ENCODE measurements at regions not wholly inside any gene's neighbourhood (a gene's known extent, or its start where the extent isn't known, plus 50 kb on each side); places are given as distances from the start of the nearest gene placed in this dataset.
A peak's percentile ranks its signal among the peaks of the same experiment; 100 is the strongest.

DNA sequence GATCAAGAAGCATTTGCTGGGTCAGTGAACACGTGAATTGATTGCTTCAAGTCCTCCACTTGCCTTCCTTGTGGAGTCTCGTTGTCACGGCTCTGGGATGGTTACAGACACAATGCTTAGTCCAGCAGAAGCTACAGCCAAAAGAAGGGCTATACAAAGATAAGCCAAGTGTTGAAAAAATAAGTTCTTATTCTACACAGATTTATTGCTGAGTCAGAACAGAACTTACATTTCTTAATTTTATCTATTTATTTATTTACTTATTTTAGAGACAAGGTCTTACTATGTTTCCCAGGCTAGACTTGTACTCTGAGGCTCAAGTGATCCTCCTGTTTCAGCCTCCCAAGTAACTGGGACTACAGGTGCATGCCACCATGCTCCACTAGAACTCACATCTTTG, 199.0 kb downstream of the MYLK4 start:
- no peak overlapping the region for H3K4me3 ChIP-seq
- intact Hi-C loops (cut with DNase I; ENCODE audit: low total_unique reads), result no loop called here
- DNase-seq, result no peak
- H3K4me1 ChIP-seq, result peaks cover 0 to 14% (median 0%) of the 10 kb centered on the region in 6 donors
- WGBS, 5 donors, result 68 to 90% (median 86%) methylated on average over 3 of the region's 3 CpGs
- H3K27ac ChIP-seq, result no peak overlapping the region
- no peaks in the 10 kb centered on the region for H3K36me3 ChIP-seq
- H3K9me3 ChIP-seq, result no peaks in the 10 kb centered on the region
- no peak for TF ChIP-seq POLR2AphosphoS5 (IDR thresholded peaks at IDR 0.05)
- no peak for TF ChIP-seq CTCF (IDR thresholded peaks at IDR 0.05 in 8 of 11, conservative IDR thresholded peaks at IDR 0.05 in 3 of 11)
- TF ChIP-seq POLR2A (IDR thresholded peaks at IDR 0.05), result no peak
- H3K27me3 ChIP-seq (replicated peaks in 1 of 7), result peaks cover 0 to 9% (median 0%) of the 10 kb centered on the region in 7 donors

DNA sequence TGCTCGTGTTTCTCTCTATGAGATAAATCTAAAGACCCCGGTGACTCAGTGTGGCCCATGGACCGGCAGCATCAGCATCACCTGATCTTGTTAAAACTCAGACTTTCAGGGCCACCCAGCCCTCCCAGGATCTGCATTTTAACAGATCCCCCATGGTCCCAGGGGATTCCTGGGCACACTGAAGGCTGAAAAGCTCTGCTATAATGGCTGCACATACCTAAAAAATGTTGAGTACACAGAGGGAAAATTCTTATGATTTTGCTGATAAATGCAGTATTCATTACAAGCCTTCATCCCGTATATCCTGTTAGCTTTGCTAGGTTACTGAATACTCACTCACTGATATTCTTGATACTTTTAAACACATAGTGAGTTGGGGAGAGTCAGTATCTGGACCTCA, 200.5 kb downstream of the MYLK4 start:
- no peak for TF ChIP-seq CTCF (IDR thresholded peaks at IDR 0.05 in 8 of 11, conservative IDR thresholded peaks at IDR 0.05 in 3 of 11)
- TF ChIP-seq POLR2AphosphoS5 (IDR thresholded peaks at IDR 0.05), result no peak
- TF ChIP-seq POLR2A (IDR thresholded peaks at IDR 0.05), result no peak
- Histone ChIP-seq H3K27ac (no peak overlapping the region), H3K4me3 (no peak overlapping the region), H3K9me3 (no peaks in the 10 kb centered on the region), H3K27me3 (replicated peaks in 1 of 7) (peaks cover 0 to 9% (median 0%) of the 10 kb centered on the region in 7 donors), H3K36me3 (no peaks in the 10 kb centered on the region), H3K4me1 (peaks cover 0 to 14% (median 0%) of the 10 kb centered on the region in 6 donors)
- no peak for DNase-seq
- intact Hi-C loops (cut with DNase I; ENCODE audit: low total_unique reads), result no loop called here
- WGBS, 5 donors, result 80 to 90% (median 85%) methylated on average over 4 of the region's 4 CpGs

DNA sequence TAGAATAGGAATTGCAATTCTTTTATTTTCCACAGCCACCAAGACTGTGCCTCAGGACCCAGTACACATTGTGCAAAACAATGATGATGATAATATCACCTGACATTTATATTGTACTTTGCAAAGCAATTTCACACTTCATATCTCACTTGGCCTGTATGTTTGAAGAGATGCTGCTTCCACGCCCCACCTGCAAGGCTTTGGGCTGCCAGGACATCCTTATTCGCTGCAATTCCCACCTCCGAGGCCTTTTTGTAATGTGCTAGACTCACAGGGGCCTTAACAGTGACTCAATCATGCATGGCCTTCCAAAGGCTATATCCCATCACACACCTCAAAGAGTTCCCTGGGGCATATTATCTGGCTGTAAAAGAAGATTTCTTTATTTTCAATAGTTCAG, 200.9 kb downstream of the MYLK4 start:
- H3K27me3 ChIP-seq (replicated peaks in 1 of 7), result peaks cover 0 to 14% (median 0%) of the 10 kb centered on the region in 7 donors
- DNase-seq, result no peak
- no peaks in the 10 kb centered on the region for H3K9me3 ChIP-seq
- H3K4me1 ChIP-seq, result peaks cover 0 to 14% (median 0%) of the 10 kb centered on the region in 6 donors
- intact Hi-C loops (cut with DNase I; ENCODE audit: low total_unique reads), result no loop called here
- 54 to 96% (median 87%) methylated on average over 3 of the region's 3 CpGs for WGBS, 5 donors
- H3K36me3 ChIP-seq, result no peaks in the 10 kb centered on the region
- H3K4me3 ChIP-seq, result no peak overlapping the region
- H3K27ac ChIP-seq, result no peak overlapping the region
- no peak for TF ChIP-seq POLR2A (IDR thresholded peaks at IDR 0.05)
- no peak for TF ChIP-seq POLR2AphosphoS5 (IDR thresholded peaks at IDR 0.05)
- no peak for TF ChIP-seq CTCF (IDR thresholded peaks at IDR 0.05 in 8 of 11, conservative IDR thresholded peaks at IDR 0.05 in 3 of 11)

DNA sequence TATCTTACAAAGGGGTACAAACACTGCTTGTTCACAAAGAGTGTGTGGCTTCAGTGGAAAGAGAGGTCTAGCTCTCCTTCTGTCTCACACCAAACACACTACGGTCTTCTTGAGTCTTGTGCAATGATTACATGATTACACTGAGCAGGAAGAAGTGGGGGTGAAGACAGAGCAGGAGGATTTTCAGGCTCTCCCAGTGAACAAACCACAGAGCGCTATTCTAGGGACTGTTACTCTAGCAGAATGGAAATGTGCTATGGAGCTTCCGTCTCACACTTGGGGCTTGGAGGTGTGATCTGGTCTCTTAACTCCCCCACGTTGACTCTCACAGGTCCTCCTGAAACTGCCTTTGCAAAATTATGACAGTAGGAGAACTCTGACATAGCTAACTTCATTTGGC, 203.4 kb downstream of the MYLK4 start:
- peak overlapping the region in 5 of 8 donors; percentile 1 to 63 (median 15) for H3K27ac ChIP-seq
- intact Hi-C loops (cut with DNase I; ENCODE audit: low total_unique reads), result no loop called here
- no peaks in the 10 kb centered on the region for H3K9me3 ChIP-seq
- H3K4me1 ChIP-seq, result peaks cover 0 to 32% (median 10%) of the 10 kb centered on the region in 6 donors
- peaks cover 0 to 35% (median 0%) of the 10 kb centered on the region in 7 donors for H3K27me3 ChIP-seq (replicated peaks in 1 of 7)
- H3K4me3 ChIP-seq, result no peak overlapping the region
- 29 to 65% (median 52%) methylated on average over 4 of the region's 4 CpGs for WGBS, 5 donors
- no peaks in the 10 kb centered on the region for H3K36me3 ChIP-seq
- DNase-seq, result no peak
- no peak for TF ChIP-seq POLR2A (IDR thresholded peaks at IDR 0.05)
- TF ChIP-seq POLR2AphosphoS5 (IDR thresholded peaks at IDR 0.05), result no peak
- no peak for TF ChIP-seq CTCF (IDR thresholded peaks at IDR 0.05 in 8 of 11, conservative IDR thresholded peaks at IDR 0.05 in 3 of 11)
